OCI-LY3 (cell line): ENCODE measurements at regions not wholly inside any gene's neighbourhood (a gene's known extent, or its start where the extent isn't known, plus 50 kb on each side); places are given as distances from the start of the nearest gene placed in this dataset.

Source experiments
- H2AFZ ChIP-seq: fragments of 200-600, 300-600 bp; shearing (Covaris generic); 2 replicates; pipeline ENCODE4 v1.6.0; 2014; ENCODE audit warnings: antibody characterized with exemption, low read depth, low read length
- H3K27ac ChIP-seq: fragments of 200-600, 300-600 bp; sonication (generic); 2 replicates; pipeline ENCODE4 v1.5.1; 2014; ENCODE audit warnings: mild to moderate bottlenecking, low read length, moderate library complexity, mixed read lengths
- H3K27me3 ChIP-seq: fragments of 200-600, 300-600 bp; sonication (generic); 2 replicates; pipeline ENCODE4 v1.6.1; 2014; ENCODE audit warnings: low read depth, low read length, mixed read lengths
- H3K36me3 ChIP-seq: fragments of 200-600, 300-600 bp; sonication (generic); replicated peaks from 2 replicates; pipeline ENCODE3; 2014; ENCODE audit warnings: low read depth, low read length, mixed read lengths
- H3K4me1 ChIP-seq: fragments of 300-600, 200-600 bp; sonication (generic); 2 replicates; pipeline ENCODE4 v1.6.1; 2014; ENCODE audit warnings: low read length, mixed read lengths
- H3K4me2 ChIP-seq: fragments of 200-600, 300-600 bp; sonication (generic); 2 replicates; pipeline ENCODE4 v1.6.1; 2014; ENCODE audit warnings: low read length, mixed read lengths
- H3K4me3 ChIP-seq: fragments of 300-600, 200-600 bp; sonication (generic); 2 replicates; pipeline ENCODE4 v1.5.1; 2014; ENCODE audit warnings: antibody characterized with exemption, mild to moderate bottlenecking, low read length, moderate library complexity
- H3K79me2 ChIP-seq: fragments of 300-600, 200-600 bp; shearing (Covaris generic); 2 replicates; pipeline ENCODE4 v1.6.1; 2014; ENCODE audit warnings: mild to moderate bottlenecking, low read length, mixed read lengths
- H3K9ac ChIP-seq: fragments of 300-600, 200-600 bp; shearing (Covaris generic); 2 replicates; pipeline ENCODE4 v1.6.0; 2014; ENCODE audit warnings: mild to moderate bottlenecking, low read length, moderate library complexity
- H3K9me3 ChIP-seq: fragments of 200-600, 300-600 bp; shearing (Covaris generic); 2 replicates; pipeline ENCODE4 v1.6.1; 2014; ENCODE audit warnings: low read length, mixed read lengths; ENCODE audit not compliant: insufficient read depth
- H4K20me1 ChIP-seq: fragments of 200-600, 300-600 bp; sonication (generic); 2 replicates; pipeline ENCODE4 v1.6.1; 2016; ENCODE audit warnings: low read length, mixed read lengths; ENCODE audit not compliant: insufficient read depth
- EZH2phosphoT487 ChIP-seq: fragments of 200-600 bp; shearing (Covaris generic); IDR thresholded peaks from 2 replicates; pipeline ENCODE4 v1.6.1; 2018; ENCODE audit warnings: antibody characterized with exemption, mixed run types, low read depth
- TF ChIP-seq, protein P1 (sequence below): fragments of 200-600, 300-600 bp; sonication (generic); IDR thresholded peaks from 2 replicates; pipeline ENCODE4 v1.5.1; 2014; ENCODE audit warnings: antibody characterized with exemption, low read length, low read depth

DNA sequence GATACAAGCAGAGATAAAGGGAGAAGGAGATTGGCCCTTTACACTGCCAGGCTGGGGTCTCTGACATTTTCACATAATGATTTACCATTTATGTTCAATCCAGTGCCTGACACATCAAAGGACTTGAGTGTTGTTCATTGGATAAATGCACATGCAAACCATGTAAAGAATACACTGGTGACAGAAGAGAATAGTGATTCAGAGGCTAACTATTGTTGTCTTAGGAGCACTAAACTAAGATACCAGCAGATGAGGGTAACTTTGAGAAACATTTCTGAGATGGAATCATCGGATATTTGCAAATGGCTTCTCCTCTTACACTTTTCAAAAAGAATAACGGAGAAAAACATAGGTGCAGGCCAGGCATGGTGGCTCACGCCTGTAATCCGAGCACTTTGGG, 67.3 kb upstream of the HHIP start:
- TF ChIP-seq EZH2phosphoT487: no peak
- TF ChIP-seq, protein P1, sequence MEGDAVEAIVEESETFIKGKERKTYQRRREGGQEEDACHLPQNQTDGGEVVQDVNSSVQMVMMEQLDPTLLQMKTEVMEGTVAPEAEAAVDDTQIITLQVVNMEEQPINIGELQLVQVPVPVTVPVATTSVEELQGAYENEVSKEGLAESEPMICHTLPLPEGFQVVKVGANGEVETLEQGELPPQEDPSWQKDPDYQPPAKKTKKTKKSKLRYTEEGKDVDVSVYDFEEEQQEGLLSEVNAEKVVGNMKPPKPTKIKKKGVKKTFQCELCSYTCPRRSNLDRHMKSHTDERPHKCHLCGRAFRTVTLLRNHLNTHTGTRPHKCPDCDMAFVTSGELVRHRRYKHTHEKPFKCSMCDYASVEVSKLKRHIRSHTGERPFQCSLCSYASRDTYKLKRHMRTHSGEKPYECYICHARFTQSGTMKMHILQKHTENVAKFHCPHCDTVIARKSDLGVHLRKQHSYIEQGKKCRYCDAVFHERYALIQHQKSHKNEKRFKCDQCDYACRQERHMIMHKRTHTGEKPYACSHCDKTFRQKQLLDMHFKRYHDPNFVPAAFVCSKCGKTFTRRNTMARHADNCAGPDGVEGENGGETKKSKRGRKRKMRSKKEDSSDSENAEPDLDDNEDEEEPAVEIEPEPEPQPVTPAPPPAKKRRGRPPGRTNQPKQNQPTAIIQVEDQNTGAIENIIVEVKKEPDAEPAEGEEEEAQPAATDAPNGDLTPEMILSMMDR: no peak
- Histone ChIP-seq H3K4me3 (no peak overlapping the region), H4K20me1 (no peaks in the 10 kb centered on the region), H3K27ac (no peak overlapping the region), H3K9ac (no peak overlapping the region), H3K4me2 (no peak overlapping the region), H3K36me3 (no peaks in the 10 kb centered on the region), H3K4me1 (peaks cover 10% of the 10 kb centered on the region), H3K27me3 (peaks cover 16% of the 10 kb centered on the region), H3K79me2 (no peaks in the 10 kb centered on the region), H2AFZ (no peak overlapping the region), H3K9me3 (no peaks in the 10 kb centered on the region)

DNA sequence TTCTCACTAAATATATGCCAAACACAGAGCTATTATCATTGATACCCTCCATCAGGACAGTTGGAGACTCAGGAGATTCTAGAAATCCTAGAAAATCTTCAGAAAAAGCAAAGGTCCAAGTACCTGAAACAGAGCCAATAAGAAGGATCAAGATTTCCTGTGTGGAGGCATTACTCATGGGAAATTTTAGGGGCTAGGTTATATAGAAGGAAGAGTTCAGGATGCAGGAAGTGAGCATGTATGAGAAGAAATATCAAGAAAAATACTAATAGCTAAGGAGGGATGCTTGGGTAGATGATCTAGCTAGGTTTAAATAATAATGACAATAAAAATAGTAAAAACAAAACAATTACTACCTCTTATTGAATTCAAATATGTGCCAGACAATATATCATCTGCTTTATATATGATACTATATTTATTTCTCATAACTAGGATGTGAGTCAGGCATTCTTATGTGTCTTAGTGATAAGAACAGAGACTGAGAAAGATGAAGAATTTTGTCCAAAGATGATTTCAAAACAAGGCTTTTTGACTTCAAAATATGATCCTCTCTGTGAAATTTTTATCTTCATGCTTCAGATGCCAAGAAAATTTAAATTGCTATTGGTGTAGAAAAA, 66.4 kb upstream of the HHIP start:
- Histone ChIP-seq H3K9ac (no peak overlapping the region), H3K9me3 (no peaks in the 10 kb centered on the region), H3K36me3 (no peaks in the 10 kb centered on the region), H3K4me2 (no peak overlapping the region), H3K27me3 (peaks cover 8% of the 10 kb centered on the region), H4K20me1 (no peaks in the 10 kb centered on the region), H3K79me2 (no peaks in the 10 kb centered on the region), H2AFZ (no peak overlapping the region), H3K27ac (no peak overlapping the region), H3K4me3 (no peak overlapping the region), H3K4me1 (peaks cover 3% of the 10 kb centered on the region)
- TF ChIP-seq, protein P1: no peak
- TF ChIP-seq EZH2phosphoT487: no peak

DNA sequence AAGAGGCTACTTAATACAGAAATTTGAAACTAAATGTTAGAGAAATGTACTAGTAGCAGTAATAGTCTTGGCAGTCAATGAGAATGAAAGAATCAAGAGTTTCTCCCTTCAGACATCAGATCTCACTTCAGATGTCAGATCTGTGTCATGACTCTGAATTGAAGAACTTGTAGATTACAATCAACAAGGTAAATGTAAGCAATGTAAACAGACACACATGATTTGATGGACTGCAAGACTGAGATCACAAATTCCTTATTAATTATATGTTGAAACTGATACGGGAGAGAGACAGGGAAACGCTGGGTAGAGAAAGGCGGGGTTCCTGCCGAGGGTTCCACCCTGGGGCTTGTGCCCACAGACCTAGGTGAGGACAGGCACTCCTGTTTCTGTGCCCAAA, 65.5 kb upstream of the HHIP start:
- H3K36me3 ChIP-seq: no peaks in the 10 kb centered on the region
- no peaks in the 10 kb centered on the region for H3K4me1 ChIP-seq
- no peaks in the 10 kb centered on the region for H3K9me3 ChIP-seq
- H2AFZ ChIP-seq: no peak overlapping the region
- H3K9ac ChIP-seq: no peak overlapping the region
- TF ChIP-seq, protein P1: no peak
- no peak for TF ChIP-seq EZH2phosphoT487
- H3K79me2 ChIP-seq: no peaks in the 10 kb centered on the region
- H3K4me3 ChIP-seq: no peak overlapping the region
- H3K27ac ChIP-seq: no peak overlapping the region
- H3K27me3 ChIP-seq: peaks cover 7% of the 10 kb centered on the region; the same call in 1 of the 2 replicates
- H4K20me1 ChIP-seq: no peaks in the 10 kb centered on the region
- no peak overlapping the region for H3K4me2 ChIP-seq

DNA sequence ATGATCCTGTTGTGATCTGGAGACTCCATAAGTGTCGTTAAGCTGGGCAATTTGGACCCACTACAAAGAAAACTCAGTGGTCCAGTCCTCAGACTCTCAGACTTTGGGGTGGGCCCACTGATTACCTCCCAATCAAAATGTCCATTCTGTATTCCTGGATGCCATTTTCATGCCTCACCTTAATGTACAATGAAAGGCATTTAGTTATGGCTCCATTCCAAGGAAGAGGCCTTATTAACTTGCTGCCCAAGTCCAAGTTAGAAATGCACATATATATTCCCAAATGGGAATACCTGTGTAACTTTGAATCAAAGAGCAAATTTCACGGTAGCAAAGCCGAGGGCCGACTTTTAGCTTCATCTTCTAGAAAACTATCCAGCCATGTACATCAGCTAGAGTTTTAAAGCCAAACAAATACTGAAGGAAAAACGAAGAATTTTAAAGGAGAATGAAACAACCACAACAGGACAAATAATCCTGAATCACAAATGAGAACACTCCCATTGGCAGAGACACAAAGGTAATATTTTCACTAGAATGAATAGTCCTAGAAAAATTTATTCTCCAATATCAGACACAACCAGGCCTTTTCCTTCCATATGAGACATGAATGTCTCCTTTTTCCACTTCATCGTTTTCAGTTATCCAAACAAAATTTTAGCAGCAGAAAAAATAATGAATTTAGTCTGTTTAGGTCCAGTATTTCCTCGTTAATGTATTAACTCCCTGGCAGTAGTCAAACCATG, 63.7 kb upstream of the HHIP start:
- Histone ChIP-seq H3K4me1 (no peaks in the 10 kb centered on the region), H3K9ac (no peak overlapping the region), H3K27ac (no peak overlapping the region), H4K20me1 (no peaks in the 10 kb centered on the region), H3K4me2 (no peak overlapping the region), H2AFZ (no peak overlapping the region), H3K9me3 (no peaks in the 10 kb centered on the region), H3K4me3 (no peak overlapping the region), H3K79me2 (no peaks in the 10 kb centered on the region), H3K27me3 (no peaks in the 10 kb centered on the region), H3K36me3 (no peaks in the 10 kb centered on the region)
- no peak for TF ChIP-seq EZH2phosphoT487
- TF ChIP-seq, protein P1: no peak
